Erythroblast (primary cell): ENCODE measurements at regions not wholly inside any gene's neighbourhood (a gene's known extent, or its start where the extent isn't known, plus 50 kb on each side); places are given as distances from the start of the nearest gene placed in this dataset.
"Not testable (repeated sequence)": the region's sequence is repeated elsewhere in the genome, so short reads cannot be mapped to it uniquely, and the experiment has no call there.

ENCODE experiments used
- DNase-seq, 2 experiments: peaks; one replicate each; lab custom pipeline; 2025; lab: John Stamatoyannopoulos, UW
- GATA1 ChIP-seq: IDR thresholded peaks from 2 replicates; pipeline ENCODE4 v1.6.1; 2011; ENCODE audit warnings: low read depth, mild to moderate bottlenecking, control low read depth, low read length, moderate library complexity
- POLR2A ChIP-seq: IDR thresholded peaks from 2 replicates; pipeline ENCODE4 v1.6.1; 2011; ENCODE audit warnings: mild to moderate bottlenecking, low read length

DNA sequence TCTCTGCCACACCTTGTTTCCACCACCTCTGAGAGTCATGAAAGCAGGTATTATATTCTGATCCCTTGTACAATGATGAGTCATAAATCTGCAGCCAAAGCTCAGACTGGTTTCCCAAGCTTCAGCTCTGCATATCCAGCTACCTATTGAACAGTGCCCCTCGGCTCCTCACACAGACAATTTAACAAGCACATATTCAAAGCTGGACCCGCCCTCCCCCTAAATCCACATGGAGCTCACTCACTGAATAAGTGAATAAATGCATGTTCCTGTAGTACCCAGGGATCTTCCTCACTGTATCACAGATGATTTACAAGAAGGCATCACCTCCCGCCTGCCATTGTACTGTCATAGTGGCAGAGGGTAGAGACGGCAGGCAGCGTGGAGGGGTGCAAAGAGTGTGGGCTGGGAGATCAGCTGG lies 516.4 kb downstream of the GRIN2A start:
- TF ChIP-seq GATA1, result no peak
- TF ChIP-seq POLR2A, result no peak
- DNase-seq, result no peak

DNA sequence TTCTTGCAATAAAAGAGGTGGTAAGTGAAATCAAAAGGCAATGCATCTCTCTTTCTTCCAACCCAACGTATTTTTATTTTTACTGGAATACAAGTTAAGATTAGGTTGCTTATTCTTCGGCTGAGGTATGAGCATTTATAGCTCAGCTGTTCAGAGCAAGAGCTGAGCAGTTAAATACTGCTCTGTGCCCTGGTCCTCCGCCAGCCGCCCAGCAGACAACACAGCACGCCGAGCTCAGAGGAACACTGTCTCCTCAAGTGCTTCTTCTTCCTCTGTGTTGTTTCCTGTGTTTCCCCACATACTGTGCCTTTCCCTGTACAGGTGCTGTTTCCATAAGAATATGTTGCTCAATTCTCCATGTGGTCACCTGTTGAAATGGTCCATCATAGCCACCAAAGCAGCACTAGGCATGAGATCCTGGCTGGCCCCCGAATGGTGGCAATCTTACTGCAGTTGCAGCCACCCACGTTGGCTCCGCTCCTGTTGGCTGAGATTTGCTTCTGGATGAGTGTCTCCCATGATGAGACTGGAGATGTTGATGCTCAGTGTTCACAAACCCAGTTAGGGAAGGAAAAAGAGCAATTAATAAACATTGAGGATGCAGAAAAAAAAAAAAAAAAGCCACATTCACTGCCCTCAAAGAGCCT lies 515.3 kb downstream of the GRIN2A start:
- no peak for DNase-seq
- TF ChIP-seq POLR2A (no peak), GATA1 (no peak)

DNA sequence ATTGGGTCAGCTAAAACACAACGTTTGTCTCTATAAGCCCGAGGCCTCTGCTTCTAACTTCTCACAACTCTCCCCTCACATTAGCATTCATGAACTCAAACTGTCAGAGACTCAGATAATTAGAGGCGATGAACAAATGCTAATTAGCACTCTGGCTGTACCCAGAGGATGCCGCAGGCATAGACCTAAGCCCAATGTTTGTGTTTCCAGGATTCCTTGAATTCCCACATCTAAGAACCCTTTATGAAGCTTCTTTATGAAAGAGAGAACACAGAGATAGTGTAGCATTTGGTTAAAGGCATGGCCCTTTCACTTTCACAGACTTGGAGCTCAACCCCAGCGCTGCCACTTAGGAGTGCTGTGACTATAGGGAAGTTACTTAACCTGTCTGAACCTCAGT lies 512.2 kb downstream of the GRIN2A start:
- TF ChIP-seq POLR2A, result no peak
- no peak for DNase-seq

DNA sequence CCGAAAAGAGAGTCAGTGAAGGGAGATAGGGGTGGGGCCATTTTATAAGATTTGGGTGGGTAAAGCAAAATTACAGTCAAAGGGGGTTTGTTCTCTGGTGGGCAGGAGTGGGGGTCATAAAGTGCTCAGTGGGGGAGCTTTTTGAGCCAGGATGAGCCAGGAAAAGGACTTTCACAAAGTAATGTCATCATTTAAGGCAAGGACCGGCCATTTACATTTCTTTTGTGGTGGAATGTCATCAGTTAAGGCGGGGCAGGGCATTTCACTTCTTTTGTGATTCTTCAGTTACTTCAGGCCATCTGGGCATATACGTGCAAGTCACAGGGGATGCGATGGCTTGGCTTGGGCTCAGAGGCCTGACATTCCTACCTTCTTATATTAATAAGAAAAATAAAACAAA lies 511.6 kb downstream of the GRIN2A start:
- DNase-seq, result not testable (repeated sequence)

DNA sequence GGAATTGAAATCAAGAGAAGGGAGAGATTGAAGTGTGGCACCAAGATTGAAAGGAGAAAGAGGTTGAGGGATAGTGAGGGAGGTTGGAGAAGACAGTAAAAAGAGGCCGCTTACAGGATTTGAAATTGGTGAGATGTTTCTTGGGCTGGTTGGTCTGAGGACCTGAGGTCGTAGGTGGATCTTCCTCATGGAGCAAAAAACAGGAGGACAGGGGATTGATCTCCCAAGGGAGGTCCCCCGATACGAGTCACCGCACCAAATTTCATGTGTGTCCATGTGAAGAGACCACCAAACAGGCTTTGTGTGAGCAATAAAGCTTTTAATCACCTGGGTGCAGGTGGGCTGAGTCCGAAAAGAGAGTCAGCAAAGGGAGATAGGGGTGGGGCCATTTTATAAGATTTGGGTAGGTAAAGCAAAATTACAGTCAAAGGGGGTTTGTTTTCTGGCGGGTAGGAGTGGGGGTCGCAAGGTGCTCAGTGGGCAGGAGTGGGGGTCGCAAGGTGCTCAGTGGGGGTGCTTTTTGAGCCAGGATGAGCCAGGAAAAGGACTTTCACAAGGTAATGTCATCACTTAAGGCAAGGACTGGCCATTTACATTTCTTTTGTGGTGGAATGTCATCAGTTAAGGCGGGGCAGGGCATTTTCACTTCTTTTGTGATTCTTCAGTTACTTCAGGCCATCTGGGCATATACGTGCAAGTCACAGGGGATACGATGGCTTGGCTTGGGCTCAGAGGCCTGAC lies 505.5 kb downstream of the GRIN2A start:
- DNase-seq, result not testable (repeated sequence)

DNA sequence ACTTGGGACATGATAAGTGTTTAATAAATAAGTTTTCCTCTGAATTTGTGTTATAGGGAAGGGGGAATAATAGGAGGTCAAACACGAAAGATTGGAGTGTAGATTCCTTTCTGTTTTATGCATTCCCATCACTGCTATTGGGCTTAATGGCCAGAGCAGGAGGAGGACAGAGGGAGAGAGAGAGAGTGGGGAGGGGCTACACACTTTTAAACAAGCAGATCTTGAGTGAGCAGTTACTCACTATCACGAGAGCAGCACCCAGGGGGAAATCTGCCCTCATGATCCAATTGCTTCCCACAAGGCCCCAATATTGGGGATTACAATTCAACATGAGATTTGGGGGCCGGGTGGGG lies 505.0 kb downstream of the GRIN2A start:
- no peak for DNase-seq
- TF ChIP-seq GATA1 (no peak), POLR2A (no peak)

DNA sequence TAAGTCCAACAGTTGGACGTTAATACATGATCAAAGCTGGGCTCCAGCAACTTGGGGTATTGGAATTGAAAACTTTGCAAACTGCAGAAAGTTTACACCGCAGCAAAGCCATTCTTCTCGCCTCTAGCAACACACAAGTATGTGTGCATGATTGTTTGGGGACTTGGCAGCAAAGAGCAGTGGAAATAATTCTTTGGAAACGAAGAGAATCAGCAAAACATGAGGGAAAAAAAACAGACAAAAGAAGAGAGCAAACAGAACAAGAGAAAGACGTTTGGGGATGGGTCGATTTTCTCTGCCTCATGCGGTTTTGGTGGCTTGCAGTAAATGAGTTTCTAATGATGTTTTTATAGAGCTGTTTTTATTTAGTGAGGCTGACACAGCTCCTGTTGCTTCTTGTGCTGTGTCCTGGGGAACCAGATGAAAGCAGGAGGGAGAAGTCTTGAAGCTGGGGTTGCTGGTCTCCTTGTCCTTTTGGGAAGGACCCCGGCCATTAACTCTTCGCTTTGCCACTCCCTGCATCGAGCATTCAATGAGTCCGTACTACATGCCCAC lies 502.9 kb downstream of the GRIN2A start:
- DNase-seq, result no peak
- TF ChIP-seq GATA1 (no peak), POLR2A (no peak)

DNA sequence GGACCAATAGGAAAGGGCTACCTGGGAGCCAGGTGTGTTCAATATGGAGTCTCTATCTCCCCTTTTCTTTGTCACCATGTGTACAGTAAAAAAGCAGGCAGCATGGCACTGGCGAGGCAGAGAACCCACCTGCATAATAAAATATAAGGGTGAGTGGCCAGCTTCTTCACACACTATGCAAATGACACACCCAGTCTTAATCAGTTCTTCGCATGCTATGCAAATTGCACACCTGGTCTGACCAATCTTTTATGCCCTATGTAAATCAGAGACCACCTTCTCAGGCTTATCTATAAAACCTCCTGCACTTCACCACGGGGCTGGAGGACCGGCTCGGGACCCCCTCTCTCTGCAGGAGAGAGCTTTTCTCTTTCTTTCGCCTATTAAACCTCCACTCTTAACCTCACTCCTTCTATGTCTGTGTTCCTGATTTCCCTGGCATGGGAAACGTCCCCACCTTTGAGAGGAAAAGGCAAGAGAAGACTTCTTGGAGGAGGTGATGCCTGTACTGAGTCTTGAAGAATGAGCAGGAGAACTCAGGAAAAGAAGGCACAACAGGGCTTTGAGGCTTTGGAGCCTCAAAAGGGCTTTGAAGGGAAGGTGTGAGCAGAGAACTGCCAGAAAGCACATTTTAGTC lies 502.1 kb downstream of the GRIN2A start:
- DNase-seq, result no peak
- TF ChIP-seq GATA1 (no peak), POLR2A (no peak)

DNA sequence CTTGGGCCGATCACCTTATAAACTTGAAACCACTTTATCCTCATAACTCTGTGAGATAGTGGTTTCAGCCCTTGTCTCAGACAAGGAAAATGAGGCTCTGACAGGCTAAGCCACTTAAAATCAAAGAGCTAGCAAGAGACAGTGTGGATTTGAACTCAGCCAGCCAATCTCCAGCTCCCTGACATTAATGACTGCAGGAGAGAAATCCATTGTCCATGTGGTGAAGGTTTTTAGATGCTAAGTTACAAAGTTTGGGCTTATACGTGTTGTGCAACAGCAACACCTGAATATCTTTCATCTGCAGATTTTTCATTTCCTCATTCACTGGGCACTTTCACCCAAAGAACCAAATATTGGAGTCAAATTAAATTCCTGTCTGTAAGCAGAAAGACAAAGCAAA lies 501.3 kb downstream of the GRIN2A start:
- no peak for DNase-seq
- no peak for TF ChIP-seq GATA1
- no peak for TF ChIP-seq POLR2A

DNA sequence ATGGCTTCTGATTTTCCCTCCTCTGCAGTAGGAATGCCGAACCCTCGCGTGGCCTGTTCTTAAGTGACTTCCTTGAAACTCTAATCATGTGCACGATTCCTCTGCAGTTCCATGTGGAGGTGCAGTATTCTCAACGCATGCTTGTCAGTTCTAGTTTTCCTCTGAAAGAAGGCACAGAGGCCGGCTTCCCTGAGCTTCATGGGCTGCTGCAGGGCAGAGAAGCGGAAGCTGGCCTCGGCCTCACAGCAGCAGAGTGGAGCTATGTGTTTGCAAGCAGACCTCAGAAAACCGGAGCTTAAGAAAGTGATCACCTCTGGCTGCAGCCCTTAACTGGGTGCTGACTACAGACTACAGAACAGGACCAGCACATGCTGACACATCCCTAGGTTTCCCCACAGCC lies 500.7 kb downstream of the GRIN2A start:
- no peak for DNase-seq
- no peak for TF ChIP-seq GATA1
- no peak for TF ChIP-seq POLR2A

DNA sequence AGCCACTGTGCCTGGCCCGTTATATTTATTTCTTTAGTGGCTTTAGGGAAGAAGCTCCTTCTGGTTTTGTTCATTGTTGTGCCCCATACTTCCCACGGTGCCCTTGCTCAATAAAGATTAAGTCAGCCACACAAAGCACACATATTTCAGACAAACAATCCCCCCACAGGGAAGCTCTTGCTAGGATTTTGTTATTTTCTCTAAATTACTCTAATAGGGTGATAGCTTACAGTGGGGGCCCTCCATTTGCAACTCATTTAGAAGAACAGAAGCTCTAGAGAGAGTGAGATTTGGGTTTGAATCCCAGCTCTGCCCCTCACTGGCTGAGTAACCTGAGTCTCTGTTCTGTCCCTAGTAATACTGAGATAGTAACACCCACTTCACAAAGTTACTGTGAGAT lies 499.9 kb downstream of the GRIN2A start:
- no peak for TF ChIP-seq POLR2A
- no peak for DNase-seq

DNA sequence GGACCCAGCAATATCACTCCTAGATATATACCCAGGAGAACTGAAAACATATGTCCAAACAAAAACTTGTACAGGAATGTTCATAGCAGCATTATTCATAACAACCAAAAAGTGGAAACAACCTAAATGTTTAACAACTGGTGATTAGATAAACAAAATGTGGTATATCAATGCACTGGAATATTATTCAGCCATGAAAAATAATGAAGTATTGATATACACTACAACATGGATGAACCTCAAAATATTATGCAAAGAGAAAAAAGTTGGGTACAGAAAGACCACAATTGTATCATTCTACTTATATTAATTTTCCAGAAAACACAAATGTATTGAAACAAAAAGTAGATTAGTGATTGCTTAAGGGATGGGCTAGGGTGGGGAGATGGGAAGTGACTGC lies 498.6 kb downstream of the GRIN2A start:
- no peak for DNase-seq
- no peak for TF ChIP-seq POLR2A
- TF ChIP-seq GATA1, result no peak

DNA sequence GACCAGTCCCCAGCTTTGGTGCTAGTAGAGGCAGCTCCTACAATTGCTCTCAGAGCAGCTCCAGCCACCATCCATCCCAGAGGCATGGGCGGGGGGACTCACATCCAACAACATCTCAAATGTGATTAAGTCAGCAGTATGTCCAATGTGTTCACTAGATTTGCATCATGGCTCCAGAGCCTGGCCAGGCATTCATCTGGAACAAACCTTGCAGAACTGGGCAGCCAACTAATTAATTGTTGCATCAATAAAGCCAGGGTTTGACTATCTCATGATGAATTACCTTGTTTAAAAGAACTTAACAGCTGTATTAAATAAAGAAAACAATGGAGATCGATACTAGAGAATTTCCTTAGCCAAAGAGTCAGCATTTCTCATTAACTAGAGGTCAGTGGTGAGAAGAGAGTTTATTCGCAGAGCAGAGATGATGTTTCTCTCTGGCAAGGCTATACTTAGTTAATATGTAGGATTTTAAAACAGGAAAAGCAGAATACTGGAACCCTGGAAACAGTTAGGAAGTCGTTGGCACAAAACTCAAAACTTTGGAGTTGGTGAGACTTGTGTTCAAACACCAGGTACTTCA lies 494.4 kb downstream of the GRIN2A start:
- DNase-seq, result no peak
- no peak for TF ChIP-seq GATA1
- TF ChIP-seq POLR2A, result no peak

DNA sequence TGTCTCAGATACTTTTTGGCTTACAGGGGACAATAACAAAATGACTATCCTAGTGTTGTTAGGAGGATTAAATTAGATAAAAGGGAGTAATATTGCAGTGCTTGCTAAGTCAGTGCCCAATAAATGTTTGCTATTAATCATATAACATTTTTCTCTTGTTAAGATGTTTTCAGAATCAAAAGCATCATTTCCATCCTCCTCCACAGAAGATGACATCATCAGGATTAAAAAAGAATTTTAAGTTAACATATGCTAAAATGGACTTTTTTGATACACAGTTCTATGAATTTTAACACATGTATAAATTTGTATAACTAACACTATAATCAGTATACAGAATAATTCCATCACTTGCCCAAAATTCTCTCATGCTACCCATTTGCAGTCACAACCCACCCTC lies 492.6 kb downstream of the GRIN2A start:
- no peak for TF ChIP-seq POLR2A
- no peak for TF ChIP-seq GATA1
- no peak for DNase-seq
